ENCODE measurements at regions not wholly inside any gene's neighbourhood (a gene's known extent, or its start where the extent isn't known, plus 50 kb on each side); places are given as distances from the start of the nearest gene placed in this dataset.

DNA sequence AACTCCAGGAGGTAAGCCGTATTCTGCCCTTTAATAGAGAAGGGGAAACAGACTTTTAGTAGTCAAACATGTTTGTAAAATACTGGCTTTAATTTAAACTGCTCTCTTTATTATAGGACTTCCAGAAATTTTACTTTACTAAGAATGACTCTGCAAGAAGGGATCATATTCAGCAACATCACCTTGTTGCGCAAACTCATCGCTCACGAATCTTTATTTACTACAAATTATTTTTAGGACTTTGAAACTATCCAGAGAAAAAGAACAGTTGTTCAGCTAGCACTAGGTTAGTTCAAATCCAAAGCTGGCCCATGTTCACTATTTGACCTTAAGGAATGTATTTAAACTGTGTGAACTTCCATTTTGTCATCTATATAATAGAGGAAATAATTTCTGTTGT is 498.3 kb upstream of the TENM4 start:
- no peak overlapping the region for H3K4me3 ChIP-seq (ENCODE audit: low read length in 2 of 2)
- H3K9ac ChIP-seq (ENCODE audit: low read depth, low read length, poor library complexity) = no peak overlapping the region
- no peak overlapping the region for H4K91ac ChIP-seq (ENCODE audit: low read depth, low read length, poor library complexity)
- H4K8ac ChIP-seq (ENCODE audit: low read depth, low read length) = no peak overlapping the region
- H2BK120ac ChIP-seq (ENCODE audit: low read depth, low read length) = no peak overlapping the region
- no peak overlapping the region for H2BK5ac ChIP-seq (ENCODE audit: low read length)
- no peaks in the 10 kb centered on the region for H3K9me3 ChIP-seq (replicated peaks in 1 of 2; ENCODE audit: control insufficient read depth in 2 of 2, insufficient read depth in 1 of 2, low read depth in 1 of 2, low read length in 2 of 2)
- no peak overlapping the region for H2BK15ac ChIP-seq (ENCODE audit: low read length)
- H3K4me1 ChIP-seq (ENCODE audit: control insufficient read depth in 2 of 2, insufficient read depth in 1 of 2, low read depth in 1 of 2, low read length in 2 of 2) = peaks cover 0 to 4% of the 10 kb centered on the region in 2 donors
- H3K4ac ChIP-seq (ENCODE audit: low read length) = no peak overlapping the region
- H3K27me3 ChIP-seq (ENCODE audit: control insufficient read depth in 3 of 3, insufficient read depth in 3 of 3, low read depth in 1 of 3, low read length in 3 of 3) = no peaks in the 10 kb centered on the region
- no peak overlapping the region for H2AK5ac ChIP-seq (ENCODE audit: low read depth, low read length)
- no CpG with 5 or more reads among the region's 4 CpGs for WGBS, 2 donors (ENCODE audit: extremely low coverage in 2 of 2, insufficient read length in 2 of 2, insufficient replicate concordance in 1 of 2)
- no peak for DNase-seq (ENCODE audit: low spot score)
- no peak overlapping the region for H3K27ac ChIP-seq (replicated peaks; ENCODE audit: low read length)
- H3K23ac ChIP-seq (ENCODE audit: low read depth, low read length, poor library complexity) = no peak overlapping the region
- no peak overlapping the region for H3K14ac ChIP-seq (ENCODE audit: low read length)
- no peak overlapping the region for H3K18ac ChIP-seq (ENCODE audit: low read length)
- H2AFZ ChIP-seq (ENCODE audit: low read length) = no peak overlapping the region
- H3K79me1 ChIP-seq (ENCODE audit: low read depth, low read length) = no peaks in the 10 kb centered on the region
- H3K4me2 ChIP-seq (ENCODE audit: insufficient read depth, low read length, poor library complexity, severe bottlenecking) = no peak overlapping the region
- no peaks in the 10 kb centered on the region for H3K36me3 ChIP-seq (replicated peaks in 1 of 2; ENCODE audit: control insufficient read depth in 2 of 2, insufficient read depth in 2 of 2, low read length in 2 of 2)
- no peak overlapping the region for H2BK12ac ChIP-seq (ENCODE audit: low read length)

DNA sequence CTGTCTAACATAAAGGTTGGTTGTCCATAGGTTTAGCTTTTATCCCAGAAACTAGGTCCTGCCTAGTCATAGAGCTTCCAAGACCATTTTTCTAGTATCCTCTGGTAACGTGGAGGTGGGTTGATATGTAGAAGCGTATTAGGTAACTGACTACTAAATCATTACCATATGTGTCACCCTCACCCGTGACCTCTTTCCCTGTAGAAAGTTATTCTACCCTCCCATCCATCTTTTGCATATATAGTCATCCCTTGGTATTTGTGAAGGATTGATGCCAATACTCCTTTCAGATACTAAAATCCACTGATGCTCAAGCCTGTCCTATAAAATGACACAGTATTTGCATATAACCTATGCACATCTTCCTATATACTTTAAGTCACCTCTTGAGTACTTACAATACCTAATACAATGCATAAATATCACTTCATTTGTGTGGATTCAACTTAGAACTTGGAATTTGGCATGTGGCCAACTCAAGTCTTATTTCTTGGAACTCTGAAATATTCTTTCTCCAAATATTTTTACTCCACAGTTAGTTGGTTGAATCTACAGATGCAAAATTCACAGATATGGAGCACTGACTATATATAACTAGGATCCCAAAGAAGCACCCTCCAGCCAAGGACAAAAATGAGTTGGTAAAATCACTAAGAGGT is 497.0 kb upstream of the TENM4 start:
- no peak overlapping the region for H4K91ac ChIP-seq (ENCODE audit: low read depth, low read length, poor library complexity)
- H3K4me3 ChIP-seq (ENCODE audit: low read length in 2 of 2) = no peak overlapping the region
- peaks cover 0 to 4% of the 10 kb centered on the region in 2 donors for H3K4me1 ChIP-seq (ENCODE audit: control insufficient read depth in 2 of 2, insufficient read depth in 1 of 2, low read depth in 1 of 2, low read length in 2 of 2)
- no peak overlapping the region for H2BK5ac ChIP-seq (ENCODE audit: low read length)
- no peak overlapping the region for H2BK15ac ChIP-seq (ENCODE audit: low read length)
- no peak overlapping the region for H3K27ac ChIP-seq (replicated peaks; ENCODE audit: low read length)
- H3K18ac ChIP-seq (ENCODE audit: low read length) = no peak overlapping the region
- no peaks in the 10 kb centered on the region for H3K9me3 ChIP-seq (replicated peaks in 1 of 2; ENCODE audit: control insufficient read depth in 2 of 2, insufficient read depth in 1 of 2, low read depth in 1 of 2, low read length in 2 of 2)
- no peak overlapping the region for H2AK5ac ChIP-seq (ENCODE audit: low read depth, low read length)
- no peak overlapping the region for H3K9ac ChIP-seq (ENCODE audit: low read depth, low read length, poor library complexity)
- no peak for DNase-seq (ENCODE audit: low spot score)
- H3K4ac ChIP-seq (ENCODE audit: low read length) = no peak overlapping the region
- no peaks in the 10 kb centered on the region for H3K36me3 ChIP-seq (replicated peaks in 1 of 2; ENCODE audit: control insufficient read depth in 2 of 2, insufficient read depth in 2 of 2, low read length in 2 of 2)
- no peak overlapping the region for H2AFZ ChIP-seq (ENCODE audit: low read length)
- H2BK120ac ChIP-seq (ENCODE audit: low read depth, low read length) = no peak overlapping the region
- no peak overlapping the region for H3K14ac ChIP-seq (ENCODE audit: low read length)
- no peaks in the 10 kb centered on the region for H3K79me1 ChIP-seq (ENCODE audit: low read depth, low read length)
- no peak overlapping the region for H3K4me2 ChIP-seq (ENCODE audit: insufficient read depth, low read length, poor library complexity, severe bottlenecking)
- no peak overlapping the region for H2BK12ac ChIP-seq (ENCODE audit: low read length)
- H3K23ac ChIP-seq (ENCODE audit: low read depth, low read length, poor library complexity) = no peak overlapping the region
- no CpG with 5 or more reads among the region's 3 CpGs for WGBS, 2 donors (ENCODE audit: extremely low coverage in 2 of 2, insufficient read length in 2 of 2, insufficient replicate concordance in 1 of 2)
- H4K8ac ChIP-seq (ENCODE audit: low read depth, low read length) = no peak overlapping the region
- no peaks in the 10 kb centered on the region for H3K27me3 ChIP-seq (ENCODE audit: control insufficient read depth in 3 of 3, insufficient read depth in 3 of 3, low read depth in 1 of 3, low read length in 3 of 3)

- no peaks in the 10 kb centered on the region for H3K79me1 ChIP-seq (ENCODE audit: low read depth, low read length)
- no peak overlapping the region for H3K18ac ChIP-seq (ENCODE audit: low read length)
- H2AK5ac ChIP-seq (ENCODE audit: low read depth, low read length) = no peak overlapping the region
- H3K14ac ChIP-seq (ENCODE audit: low read length) = no peak overlapping the region
- no peak overlapping the region for H2BK15ac ChIP-seq (ENCODE audit: low read length)
- H2BK5ac ChIP-seq (ENCODE audit: low read length) = no peak overlapping the region
- no peak overlapping the region for H2BK12ac ChIP-seq (ENCODE audit: low read length)
- no peak overlapping the region for H3K4ac ChIP-seq (ENCODE audit: low read length)
- H3K4me1 ChIP-seq (ENCODE audit: control insufficient read depth in 2 of 2, insufficient read depth in 1 of 2, low read depth in 1 of 2, low read length in 2 of 2) = peaks cover 0 to 2% of the 10 kb centered on the region in 2 donors
- no peak overlapping the region for H4K91ac ChIP-seq (ENCODE audit: low read depth, low read length, poor library complexity)
- WGBS, 2 donors (ENCODE audit: extremely low coverage in 2 of 2, insufficient read length in 2 of 2, insufficient replicate concordance in 1 of 2) = no CpG with 5 or more reads among the region's 1 CpG
- H3K27ac ChIP-seq (replicated peaks; ENCODE audit: low read length) = no peak overlapping the region
- no peak overlapping the region for H3K4me2 ChIP-seq (ENCODE audit: insufficient read depth, low read length, poor library complexity, severe bottlenecking)
- no peaks in the 10 kb centered on the region for H3K27me3 ChIP-seq (ENCODE audit: control insufficient read depth in 3 of 3, insufficient read depth in 3 of 3, low read depth in 1 of 3, low read length in 3 of 3)
- no peak overlapping the region for H3K23ac ChIP-seq (ENCODE audit: low read depth, low read length, poor library complexity)
- H2BK120ac ChIP-seq (ENCODE audit: low read depth, low read length) = no peak overlapping the region
- no peak overlapping the region for H3K4me3 ChIP-seq (ENCODE audit: low read length in 2 of 2)
- no peak overlapping the region for H3K9ac ChIP-seq (ENCODE audit: low read depth, low read length, poor library complexity)
- no peak overlapping the region for H2AFZ ChIP-seq (ENCODE audit: low read length)
- no peaks in the 10 kb centered on the region for H3K36me3 ChIP-seq (replicated peaks in 1 of 2; ENCODE audit: control insufficient read depth in 2 of 2, insufficient read depth in 2 of 2, low read length in 2 of 2)
- DNase-seq (ENCODE audit: low spot score) = no peak
- H3K9me3 ChIP-seq (replicated peaks in 1 of 2; ENCODE audit: control insufficient read depth in 2 of 2, insufficient read depth in 1 of 2, low read depth in 1 of 2, low read length in 2 of 2) = no peaks in the 10 kb centered on the region
- H4K8ac ChIP-seq (ENCODE audit: low read depth, low read length) = no peak overlapping the region
These were observed 491.8 kb upstream of the TENM4 start for GRCh38 chr11:79932612-79933011.

DNA sequence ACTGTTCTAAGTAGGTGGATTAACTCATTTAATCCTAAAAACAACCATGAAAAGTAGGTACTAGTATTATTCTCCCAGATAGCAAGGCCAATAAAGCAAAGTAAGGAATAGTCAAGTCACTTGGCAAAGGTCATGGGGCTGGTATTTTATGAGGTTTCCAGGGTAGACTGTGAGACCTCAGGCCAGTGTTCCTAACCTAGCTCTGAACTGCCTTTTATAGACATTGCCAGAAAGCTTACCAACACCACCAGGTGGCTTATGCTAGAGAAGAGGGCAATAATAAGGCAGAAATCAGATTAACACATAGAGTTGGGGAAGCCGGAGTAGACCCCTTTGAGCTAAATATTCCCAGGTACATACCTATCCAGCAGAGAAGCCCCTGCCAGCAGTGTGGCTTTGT is 490.9 kb upstream of the TENM4 start:
- H3K9me3 ChIP-seq (replicated peaks in 1 of 2; ENCODE audit: control insufficient read depth in 2 of 2, insufficient read depth in 1 of 2, low read depth in 1 of 2, low read length in 2 of 2) = no peaks in the 10 kb centered on the region
- H3K4me3 ChIP-seq (ENCODE audit: low read length in 2 of 2) = no peak overlapping the region
- no peak overlapping the region for H3K23ac ChIP-seq (ENCODE audit: low read depth, low read length, poor library complexity)
- no peak overlapping the region for H4K91ac ChIP-seq (ENCODE audit: low read depth, low read length, poor library complexity)
- H2AFZ ChIP-seq (ENCODE audit: low read length) = no peak overlapping the region
- H2BK12ac ChIP-seq (ENCODE audit: low read length) = no peak overlapping the region
- H2BK15ac ChIP-seq (ENCODE audit: low read length) = no peak overlapping the region
- no peak overlapping the region for H3K18ac ChIP-seq (ENCODE audit: low read length)
- no peak overlapping the region for H3K14ac ChIP-seq (ENCODE audit: low read length)
- no peak overlapping the region for H4K8ac ChIP-seq (ENCODE audit: low read depth, low read length)
- H3K79me1 ChIP-seq (ENCODE audit: low read depth, low read length) = no peaks in the 10 kb centered on the region
- H2BK5ac ChIP-seq (ENCODE audit: low read length) = no peak overlapping the region
- H3K9ac ChIP-seq (ENCODE audit: low read depth, low read length, poor library complexity) = no peak overlapping the region
- H3K4me2 ChIP-seq (ENCODE audit: insufficient read depth, low read length, poor library complexity, severe bottlenecking) = no peak overlapping the region
- no peak overlapping the region for H3K4ac ChIP-seq (ENCODE audit: low read length)
- DNase-seq (ENCODE audit: low spot score) = no peak
- no CpG with 5 or more reads among the region's 1 CpG for WGBS, 2 donors (ENCODE audit: extremely low coverage in 2 of 2, insufficient read length in 2 of 2, insufficient replicate concordance in 1 of 2)
- no peaks in the 10 kb centered on the region for H3K36me3 ChIP-seq (replicated peaks in 1 of 2; ENCODE audit: control insufficient read depth in 2 of 2, insufficient read depth in 2 of 2, low read length in 2 of 2)
- no peak overlapping the region for H2AK5ac ChIP-seq (ENCODE audit: low read depth, low read length)
- no peaks in the 10 kb centered on the region for H3K27me3 ChIP-seq (ENCODE audit: control insufficient read depth in 3 of 3, insufficient read depth in 3 of 3, low read depth in 1 of 3, low read length in 3 of 3)
- no peak overlapping the region for H2BK120ac ChIP-seq (ENCODE audit: low read depth, low read length)
- no peak overlapping the region for H3K27ac ChIP-seq (replicated peaks; ENCODE audit: low read length)
- peaks cover 0 to 2% of the 10 kb centered on the region in 2 donors for H3K4me1 ChIP-seq (ENCODE audit: control insufficient read depth in 2 of 2, insufficient read depth in 1 of 2, low read depth in 1 of 2, low read length in 2 of 2)
